ENCODE measurements at regions not wholly inside any gene's neighbourhood (a gene's known extent, or its start where the extent isn't known, plus 50 kb on each side); places are given as distances from the start of the nearest gene placed in this dataset.

- Histone ChIP-seq H3K36me3 (ENCODE audit: low read depth, missing control alignments) (no peaks in the 10 kb centered on the region), H3K27ac (peak overlapping the region; percentile 57 to 61), H3K4me3 (peak overlapping the region; percentile 32 to 39), H3K27me3 (no peaks in the 10 kb centered on the region), H3K9me3 (no peaks in the 10 kb centered on the region), H3K4me1 (peaks cover 20% of the 10 kb centered on the region)
- TF ChIP-seq CTCF (IDR thresholded peaks at IDR 0.05), result no peak
- WGBS, 2 donors, result 18 to 19% methylated on average over 12 to 15 of the region's 15 CpGs
- peak; percentile 57 for DNase-seq
- intact Hi-C loops (cut with DNase I; ENCODE audit: low total_unique reads), result no loop called here
Measured at GRCh38 chr6:41443616-41444525, 102.3 kb upstream of the FOXP4 start.

GRCh38 chr6:41445261-41445660 lies 100.9 kb upstream of the FOXP4 start:
- no peaks in the 10 kb centered on the region for H3K9me3 ChIP-seq
- no peak overlapping the region for H3K4me3 ChIP-seq
- H3K27ac ChIP-seq, result no peak overlapping the region
- intact Hi-C loops (cut with DNase I; ENCODE audit: low total_unique reads), result no loop called here
- no peak for DNase-seq
- 38 to 59% methylated on average over 11 of the region's 11 CpGs for WGBS, 2 donors
- no peaks in the 10 kb centered on the region for H3K27me3 ChIP-seq
- no peaks in the 10 kb centered on the region for H3K36me3 ChIP-seq (ENCODE audit: low read depth, missing control alignments)
- H3K4me1 ChIP-seq, result peaks cover 29% of the 10 kb centered on the region
- TF ChIP-seq CTCF (IDR thresholded peaks at IDR 0.05), result no peak
- no peak for TF ChIP-seq POLR2A (IDR thresholded peaks at IDR 0.05)

GRCh38 chr6:41446132-41446531 lies 100.0 kb upstream of the FOXP4 start:
- WGBS, 2 donors, result 81 to 92% methylated on average over 4 of the region's 4 CpGs

GRCh38 chr6:41446907-41447545 lies 99.2 kb upstream of the FOXP4 start:
- no peak for DNase-seq
- H3K27ac ChIP-seq, result no peak overlapping the region
- no peak overlapping the region for H3K4me3 ChIP-seq
- peaks cover 36% of the 10 kb centered on the region for H3K4me1 ChIP-seq
- TF ChIP-seq CTCF (IDR thresholded peaks at IDR 0.05), result no peak
- no peak for TF ChIP-seq POLR2A (IDR thresholded peaks at IDR 0.05)
- intact Hi-C loops (cut with DNase I; ENCODE audit: low total_unique reads), result no loop called here
- H3K27me3 ChIP-seq, result no peaks in the 10 kb centered on the region
- H3K36me3 ChIP-seq (ENCODE audit: low read depth, missing control alignments), result no peaks in the 10 kb centered on the region
- WGBS, 2 donors, result 91 to 93% methylated on average over 8 of the region's 8 CpGs
- no peaks in the 10 kb centered on the region for H3K9me3 ChIP-seq

More at GRCh38 chr6:41446132-41446531, 100.0 kb upstream of the FOXP4 start:
- H3K9me3 ChIP-seq, result no peaks in the 10 kb centered on the region
- no peak overlapping the region for H3K27ac ChIP-seq
- DNase-seq, result no peak
- no peak overlapping the region for H3K4me3 ChIP-seq
- no peaks in the 10 kb centered on the region for H3K36me3 ChIP-seq (ENCODE audit: low read depth, missing control alignments)
- intact Hi-C loops (cut with DNase I; ENCODE audit: low total_unique reads), result no loop called here
- TF ChIP-seq POLR2A (IDR thresholded peaks at IDR 0.05) (no peak), CTCF (IDR thresholded peaks at IDR 0.05) (no peak)
- no peaks in the 10 kb centered on the region for H3K27me3 ChIP-seq
- peaks cover 32% of the 10 kb centered on the region for H3K4me1 ChIP-seq
